Bronchial epithelial cell (primary cell): ENCODE measurements at regions not wholly inside any gene's neighbourhood (a gene's known extent, or its start where the extent isn't known, plus 50 kb on each side); places are given as distances from the start of the nearest gene placed in this dataset.

ENCODE experiments used
- DNase-seq: peaks from one replicate; pipeline ENCODE4 v3.0.0-alpha.2; 2010; ENCODE audit warnings: low read depth
- FAIRE-seq: peaks from 2 replicates; lab custom pipeline; 2011; peaks lifted over from hg19 to GRCh38; lab: Jason Lieb, UNC
- H3K27me3 ChIP-seq: 2 replicates; pipeline ENCODE4 v1.5.1; 2011; ENCODE audit warnings: low read length; ENCODE audit not compliant: control insufficient read depth, insufficient read depth
- H3K36me3 ChIP-seq: 2 replicates; pipeline ENCODE4 v1.5.1; 2011; ENCODE audit warnings: low read length; ENCODE audit not compliant: control insufficient read depth, insufficient read depth
- H3K4me3 ChIP-seq: 2 replicates; pipeline ENCODE4 v1.5.1; 2011; ENCODE audit warnings: mild to moderate bottlenecking, low read depth, low read length, control low read depth
- TF ChIP-seq, protein P1 (sequence below): IDR thresholded peaks from 2 replicates; pipeline ENCODE4 v1.5.1; 2011; ENCODE audit warnings: mild to moderate bottlenecking, moderate library complexity, low read length, control low read depth, inconsistent platforms; ENCODE audit not compliant: insufficient read depth, severe bottlenecking

DNA sequence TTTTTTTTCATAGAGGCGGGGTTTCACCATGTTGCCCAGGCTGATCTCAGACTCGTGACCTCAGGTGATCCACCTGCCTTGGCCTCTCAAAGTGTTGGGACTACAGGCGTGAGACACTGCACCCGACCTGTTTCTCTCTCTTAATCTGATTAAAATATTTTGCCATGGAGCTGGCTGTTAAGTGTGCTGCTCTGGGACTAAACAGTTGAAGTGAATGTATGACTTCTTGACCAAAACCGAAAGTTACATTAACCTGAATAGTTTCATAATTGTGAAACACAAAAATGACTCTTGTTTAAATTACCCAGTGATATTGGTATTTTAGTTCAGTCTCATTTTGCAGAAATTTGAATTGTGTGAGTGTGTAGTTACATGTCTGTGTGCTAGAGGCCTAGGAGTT is 2548.6 kb downstream of the PCDH7 start:
- no peak for FAIRE-seq
- DNase-seq: no peak
- TF ChIP-seq, protein P1, sequence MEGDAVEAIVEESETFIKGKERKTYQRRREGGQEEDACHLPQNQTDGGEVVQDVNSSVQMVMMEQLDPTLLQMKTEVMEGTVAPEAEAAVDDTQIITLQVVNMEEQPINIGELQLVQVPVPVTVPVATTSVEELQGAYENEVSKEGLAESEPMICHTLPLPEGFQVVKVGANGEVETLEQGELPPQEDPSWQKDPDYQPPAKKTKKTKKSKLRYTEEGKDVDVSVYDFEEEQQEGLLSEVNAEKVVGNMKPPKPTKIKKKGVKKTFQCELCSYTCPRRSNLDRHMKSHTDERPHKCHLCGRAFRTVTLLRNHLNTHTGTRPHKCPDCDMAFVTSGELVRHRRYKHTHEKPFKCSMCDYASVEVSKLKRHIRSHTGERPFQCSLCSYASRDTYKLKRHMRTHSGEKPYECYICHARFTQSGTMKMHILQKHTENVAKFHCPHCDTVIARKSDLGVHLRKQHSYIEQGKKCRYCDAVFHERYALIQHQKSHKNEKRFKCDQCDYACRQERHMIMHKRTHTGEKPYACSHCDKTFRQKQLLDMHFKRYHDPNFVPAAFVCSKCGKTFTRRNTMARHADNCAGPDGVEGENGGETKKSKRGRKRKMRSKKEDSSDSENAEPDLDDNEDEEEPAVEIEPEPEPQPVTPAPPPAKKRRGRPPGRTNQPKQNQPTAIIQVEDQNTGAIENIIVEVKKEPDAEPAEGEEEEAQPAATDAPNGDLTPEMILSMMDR: no peak

DNA sequence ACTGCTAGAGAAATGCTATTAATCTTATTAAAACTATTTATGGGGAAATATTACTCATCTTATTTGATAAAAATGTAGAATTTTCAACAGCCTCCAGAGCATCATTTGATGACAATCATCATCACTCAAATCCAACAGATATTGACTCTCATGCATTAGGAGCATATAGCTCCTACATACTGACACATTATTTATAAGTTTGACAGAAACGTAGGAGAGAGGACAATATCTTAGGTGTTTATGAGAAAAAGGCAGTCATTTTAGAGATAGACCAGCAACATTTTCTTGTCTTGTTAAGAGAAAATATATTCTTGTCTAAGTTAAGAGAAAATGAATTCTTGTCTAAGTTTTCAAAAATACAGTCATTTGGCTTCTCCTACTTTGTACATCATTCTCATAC is 2550.2 kb downstream of the PCDH7 start:
- no peak overlapping the region for H3K4me3 ChIP-seq
- TF ChIP-seq, protein P1: no peak
- no peaks in the 10 kb centered on the region for H3K36me3 ChIP-seq
- no peak for FAIRE-seq
- DNase-seq: no peak
- no peaks in the 10 kb centered on the region for H3K27me3 ChIP-seq

More for the DNA sequence above, 2548.6 kb downstream of the PCDH7 start:
- Histone ChIP-seq H3K4me3 (no peak overlapping the region), H3K36me3 (no peaks in the 10 kb centered on the region), H3K27me3 (no peaks in the 10 kb centered on the region)

DNA sequence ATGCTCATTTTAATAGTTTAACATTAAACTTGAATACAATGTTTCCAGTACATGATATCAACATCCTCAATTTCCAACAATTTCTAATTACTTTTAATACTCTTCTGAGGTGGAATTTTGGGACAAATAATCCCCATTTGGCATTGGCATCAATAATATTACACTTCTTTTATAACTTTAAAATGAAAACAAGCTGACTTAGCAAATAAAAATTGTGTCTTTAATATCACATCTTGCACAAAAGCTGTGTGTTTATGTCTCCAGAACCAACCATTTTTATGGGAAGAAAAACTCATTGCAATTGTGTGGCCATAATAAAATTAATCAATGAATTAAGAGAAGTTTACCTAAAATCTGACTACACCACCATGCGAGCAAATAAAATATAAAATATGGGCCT is 2552.6 kb downstream of the PCDH7 start:
- Histone ChIP-seq H3K4me3 (no peak overlapping the region), H3K27me3 (no peaks in the 10 kb centered on the region), H3K36me3 (no peaks in the 10 kb centered on the region)
- no peak for DNase-seq
- TF ChIP-seq, protein P1: no peak
- no peak for FAIRE-seq

DNA sequence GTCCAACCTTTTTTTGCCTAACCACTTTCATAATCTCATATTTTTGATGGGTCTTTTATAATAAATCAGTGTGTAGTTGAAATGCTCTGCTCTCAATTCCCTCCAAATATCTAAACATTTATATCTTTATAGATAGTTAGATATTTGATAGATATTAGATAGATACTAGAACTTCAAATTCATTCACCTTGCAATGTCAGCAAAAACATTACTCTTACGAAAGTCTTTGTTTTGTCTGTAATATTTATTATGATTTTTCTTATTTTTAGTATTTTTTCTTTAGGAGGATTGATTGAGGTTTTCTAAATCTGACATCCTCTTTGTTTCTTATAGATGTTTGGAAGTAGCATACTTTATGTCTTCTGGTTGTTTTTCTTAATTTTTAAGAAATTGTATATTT is 2563.6 kb downstream of the PCDH7 start:
- FAIRE-seq (no peak), DNase-seq (no peak)
- H3K4me3 ChIP-seq: no peak overlapping the region
- no peaks in the 10 kb centered on the region for H3K36me3 ChIP-seq
- TF ChIP-seq, protein P1: no peak
- H3K27me3 ChIP-seq: no peaks in the 10 kb centered on the region

DNA sequence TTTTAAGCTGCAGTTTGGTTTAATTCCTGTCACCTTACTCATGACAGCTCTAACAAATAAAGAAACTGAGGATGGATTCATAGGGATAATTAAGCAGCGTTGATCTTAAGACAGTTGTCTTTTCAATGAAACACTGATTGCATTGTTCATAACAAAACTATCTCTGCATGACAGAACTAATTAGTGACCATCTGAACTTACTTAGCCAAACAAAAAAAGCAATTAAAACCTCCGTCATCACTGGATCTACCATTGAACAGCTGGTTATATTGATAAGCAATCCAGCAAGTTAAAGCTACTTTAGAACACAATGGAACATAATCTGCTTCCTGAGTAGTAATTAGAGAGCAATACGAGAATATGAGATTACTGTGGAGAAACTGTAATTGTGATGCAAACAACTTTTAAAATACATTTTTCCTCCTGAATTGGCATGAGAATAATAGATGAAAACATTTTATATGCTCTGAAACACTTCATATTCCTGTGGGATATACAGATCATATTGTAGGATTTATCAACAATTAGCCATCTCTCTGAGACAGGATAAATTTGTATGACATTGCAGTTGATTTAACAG is 2576.8 kb downstream of the PCDH7 start:
- Histone ChIP-seq H3K36me3 (no peaks in the 10 kb centered on the region), H3K4me3 (no peak overlapping the region), H3K27me3 (no peaks in the 10 kb centered on the region)
- DNase-seq (no peak), FAIRE-seq (no peak)
- TF ChIP-seq, protein P1: no peak

DNA sequence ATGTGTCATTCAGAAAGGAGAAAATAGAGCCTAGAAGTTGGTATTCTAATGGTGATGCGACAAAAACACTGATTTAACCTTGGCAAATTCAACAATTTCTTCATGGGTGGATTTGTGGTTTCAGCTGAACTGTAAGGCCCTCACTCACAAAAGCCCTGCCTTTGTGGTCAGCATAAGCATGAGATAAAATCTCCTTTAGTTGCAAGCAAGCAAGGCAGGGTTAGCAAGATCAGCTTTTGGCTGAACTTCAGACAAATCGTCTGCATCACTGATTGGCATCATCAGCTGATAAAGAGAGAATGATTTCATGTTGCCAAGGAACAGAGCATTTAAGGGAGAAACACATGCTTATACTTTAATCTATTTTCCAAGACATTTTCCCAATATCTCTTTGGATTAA is 2582.2 kb downstream of the PCDH7 start:
- Histone ChIP-seq H3K4me3 (no peak overlapping the region), H3K36me3 (no peaks in the 10 kb centered on the region), H3K27me3 (no peaks in the 10 kb centered on the region)
- FAIRE-seq: no peak
- TF ChIP-seq, protein P1: no peak
- DNase-seq: no peak
